Gastrocnemius medialis (tissue), 4 donors: ENCODE measurements at regions not wholly inside any gene's neighbourhood (a gene's known extent, or its start where the extent isn't known, plus 50 kb on each side); places are given as distances from the start of the nearest gene placed in this dataset.
"Not testable (repeated sequence)": the region's sequence is repeated elsewhere in the genome, so short reads cannot be mapped to it uniquely, and the experiment has no call there.

ENCODE experiments used
- CTCF ChIP-seq, 5 experiments: fragments of 450-650 bp in 3 of 5; fragments of 200-600 bp in 2 of 5; sonication (generic) in 2 of 5; IDR thresholded peaks in 4 of 5; conservative IDR thresholded peaks in 1 of 5; 1 replicate in 4 of 5; 2 replicates in 1 of 5; pipeline ENCODE4 v1.5.1; 2016 to 2019; ENCODE audit warnings: antibody characterized with exemption in 5 of 5, mild to moderate bottlenecking in 3 of 5, moderate library complexity in 3 of 5
- POLR2A ChIP-seq, 2 donors: fragments of 450-650 bp; IDR thresholded peaks; one replicate each; pipeline ENCODE4 v1.6.1; 2017; ENCODE audit warnings: antibody characterized with exemption in 2 of 2, mild to moderate bottlenecking in 2 of 2, moderate library complexity in 2 of 2

- not testable (repeated sequence) for TF ChIP-seq CTCF (IDR thresholded peaks at IDR 0.05 in 4 of 5, conservative IDR thresholded peaks at IDR 0.05 in 1 of 5); POLR2A (IDR thresholded peaks at IDR 0.05)
These were observed 131.7 kb upstream of the TP53TG3D start for GRCh38 chr16:32121273-32121900.
